ENCODE measurements at regions not wholly inside any gene's neighbourhood (a gene's known extent, or its start where the extent isn't known, plus 50 kb on each side); places are given as distances from the start of the nearest gene placed in this dataset.
A peak's percentile ranks its signal among the peaks of the same experiment; 100 is the strongest.
"Not testable (repeated sequence)": the region's sequence is repeated elsewhere in the genome, so short reads cannot be mapped to it uniquely, and the experiment has no call there.

- no peak for TF ChIP-seq CHD2 (IDR thresholded peaks at IDR 0.05; ENCODE audit: low read length, partially characterized antibody)
- no peak for TF ChIP-seq SMC3 (IDR thresholded peaks at IDR 0.05)
Observed at GRCh38 chr5:57360871-57361270, 121.7 kb downstream of the ACTBL2 start (continued).

- Histone ChIP-seq H3K4me3 (no peak overlapping the region), H3K4me1 (peaks cover 2% of the 10 kb centered on the region), H3K27ac (no peak overlapping the region), H3K9me3 (no peaks in the 10 kb centered on the region), H3K4me2 (no peak overlapping the region)
- 69% methylated on average over 5 of the region's 5 CpGs for WGBS (ENCODE audit: missing lambda C conversion rate)
- DNase-seq (ENCODE audit: low read depth in 1 of 2, low spot score in 1 of 2) (no peak), ATAC-seq (no peak), FAIRE-seq (peak; percentile 7)
- ChIA-PET CTCF (interaction anchor here (0.8 to 1.9 kb wide), 4 partner anchors 11 to 60 kb away, joined by 3 to 6 read pairs (median 4); no protein-coding TSS in a partner anchor), POLR2A (interaction anchor here (0.6 kb wide), 1 partner anchor 707 kb away, joined by 3 read pairs; no protein-coding TSS in a partner anchor)
- TF ChIP-seq ZNF302 (CRISPR knock-in tag; IDR thresholded peaks at IDR 0.05): no peak
- TF ChIP-seq SMC3 (IDR thresholded peaks at IDR 0.05): no peak
- no peak for TF ChIP-seq MAFK (IDR thresholded peaks at IDR 0.05; ENCODE audit: partially characterized antibody)
- TF ChIP-seq CBX8 (IDR thresholded peaks at IDR 0.05): no peak
- no peak for TF ChIP-seq KDM5A (IDR thresholded peaks at IDR 0.05)
- no peak for TF ChIP-seq RNF2 (IDR thresholded peaks at IDR 0.05; ENCODE audit: borderline replicate concordance, low read depth)
- TF ChIP-seq ESRRA (IDR thresholded peaks at IDR 0.05; ENCODE audit: borderline replicate concordance, low read length): no peak
- TF ChIP-seq RCOR1 (IDR thresholded peaks at IDR 0.05; ENCODE audit: low read depth, low read length): no peak
Observed at GRCh38 chr5:57358796-57359592, 123.6 kb downstream of the ACTBL2 start.

GRCh38 chr5:57356850-57357249 lies 125.8 kb downstream of the ACTBL2 start:
- H3K4me1 ChIP-seq; H3K4me3 ChIP-seq; H3K27ac ChIP-seq; POLR2A ChIA-PET; ATAC-seq; H3K4me2 ChIP-seq; H3K9me3 ChIP-seq; FAIRE-seq; DNase-seq (ENCODE audit: low read depth in 1 of 2, low spot score in 1 of 2); CTCF ChIA-PET: not testable (repeated sequence)
- WGBS (ENCODE audit: missing lambda C conversion rate): 79% methylated on average over 9 of the region's 16 CpGs

GRCh38 chr5:57349214-57349613 lies 133.4 kb downstream of the ACTBL2 start:
- POLR2A ChIA-PET: no interaction called here

More at GRCh38 chr5:57349214-57349613, 133.4 kb downstream of the ACTBL2 start:
- H3K4me3 ChIP-seq: no peak overlapping the region
- CTCF ChIA-PET: interaction anchor here (1.2 to 1.4 kb wide), 2 partner anchors 9 to 11 kb away, joined by 3 to 4 read pairs; no protein-coding TSS in a partner anchor
- FAIRE-seq (no peak), DNase-seq (ENCODE audit: low read depth in 1 of 2, low spot score in 1 of 2) (no peak), ATAC-seq (no peak; a peak in 1 of 6 replicates)
- H3K4me2 ChIP-seq: no peak overlapping the region
- TF ChIP-seq RCOR1 (IDR thresholded peaks at IDR 0.05; ENCODE audit: low read depth, low read length) (no peak), PBX3 (IDR thresholded peaks at IDR 0.05) (no peak), MAX (IDR thresholded peaks at IDR 0.05) (no peak), EP300 (IDR thresholded peaks at IDR 0.05) (no peak), KDM5A (IDR thresholded peaks at IDR 0.05) (no peak), HMGXB4 (CRISPR knock-in tag; IDR thresholded peaks at IDR 0.05; ENCODE audit: borderline replicate concordance) (no peak), CBX2 (IDR thresholded peaks at IDR 0.05; ENCODE audit: borderline replicate concordance, low read depth) (no peak), HOXA7 (CRISPR knock-in tag; IDR thresholded peaks at IDR 0.05) (no peak), REST (IDR thresholded peaks at IDR 0.05) (no peak), MYC (IDR thresholded peaks at IDR 0.05; ENCODE audit: borderline replicate concordance, low read length) (no peak), RARB (CRISPR knock-in tag; IDR thresholded peaks at IDR 0.05) (no peak), JUN (IDR thresholded peaks at IDR 0.05) (no peak), SMC3 (IDR thresholded peaks at IDR 0.05) (no peak), ZFP36 (IDR thresholded peaks at IDR 0.05; ENCODE audit: borderline replicate concordance, partially characterized antibody) (no peak), BCL3 (IDR thresholded peaks at IDR 0.05) (no peak)
- H3K4me1 ChIP-seq: no peaks in the 10 kb centered on the region
- WGBS (ENCODE audit: missing lambda C conversion rate): 57% methylated on average over 1 of the region's 1 CpG
- no peak overlapping the region for H3K27ac ChIP-seq
- no peaks in the 10 kb centered on the region for H3K9me3 ChIP-seq
